Mesothelial cell of epicardium (in vitro differentiated cells): ENCODE measurements at regions not wholly inside any gene's neighbourhood (a gene's known extent, or its start where the extent isn't known, plus 50 kb on each side); places are given as distances from the start of the nearest gene placed in this dataset.

Source experiments
- DNase-seq, 2 experiments: peaks; one replicate each; pipeline ENCODE4 v3.0.0; 2021; ENCODE audit warnings: low spot score in 2 of 2; ENCODE audit not compliant: unreplicated experiment in 2 of 2
- H3K27ac Mint-ChIP-seq: 2 replicates; pipeline ENCODE4 v1.8.0; 2021; ENCODE audit warnings: mixed read lengths
- H3K27me3 Mint-ChIP-seq: 2 replicates; pipeline ENCODE4 v1.8.0; 2021; ENCODE audit warnings: low read depth, mixed read lengths
- H3K36me3 Mint-ChIP-seq: 2 replicates; pipeline ENCODE4 v1.8.0; 2021; ENCODE audit warnings: mixed read lengths
- H3K4me1 Mint-ChIP-seq: 2 replicates; pipeline ENCODE4 v1.8.0; 2021; ENCODE audit warnings: mixed read lengths
- H3K4me3 Mint-ChIP-seq: 2 replicates; pipeline ENCODE4 v1.8.0; 2021; ENCODE audit warnings: mild to moderate bottlenecking, moderate library complexity, mixed read lengths
- H3K9me3 Mint-ChIP-seq: 2 replicates; pipeline ENCODE4 v1.8.0; 2021; ENCODE audit warnings: mixed read lengths
- CTCF ChIP-seq: fragments of 200-600 bp; sonication (generic); IDR thresholded peaks from one replicate; pipeline ENCODE4 v1.5.0; 2021; ENCODE audit warnings: antibody characterized with exemption; ENCODE audit not compliant: unreplicated experiment

- Mint-ChIP-seq H3K4me1 (peaks cover 2% of the 10 kb centered on the region), H3K27ac (no peak overlapping the region), H3K4me3 (no peak overlapping the region), H3K27me3 (no peaks in the 10 kb centered on the region), H3K36me3 (no peaks in the 10 kb centered on the region), H3K9me3 (no peaks in the 10 kb centered on the region)
- no peak for DNase-seq
- no peak for TF ChIP-seq CTCF
Observed at GRCh38 chr2:138919120-138919747, 139.0 kb upstream of the NXPH2 start.

GRCh38 chr2:138910427-138910826 lies 130.2 kb upstream of the NXPH2 start:
- TF ChIP-seq CTCF, result no peak
- H3K27ac Mint-ChIP-seq, result no peak overlapping the region
- peaks cover 11% of the 10 kb centered on the region for H3K9me3 Mint-ChIP-seq
- H3K36me3 Mint-ChIP-seq, result no peaks in the 10 kb centered on the region
- no peaks in the 10 kb centered on the region for H3K27me3 Mint-ChIP-seq
- H3K4me3 Mint-ChIP-seq, result no peak overlapping the region
- H3K4me1 Mint-ChIP-seq, result no peaks in the 10 kb centered on the region
- DNase-seq, result no peak

- H3K36me3 Mint-ChIP-seq, result no peaks in the 10 kb centered on the region
- H3K27me3 Mint-ChIP-seq, result no peaks in the 10 kb centered on the region
- no peaks in the 10 kb centered on the region for H3K4me1 Mint-ChIP-seq
- no peak overlapping the region for H3K4me3 Mint-ChIP-seq
- DNase-seq, result no peak
- peaks cover 6% of the 10 kb centered on the region for H3K9me3 Mint-ChIP-seq
- no peak for TF ChIP-seq CTCF
- no peak overlapping the region for H3K27ac Mint-ChIP-seq
Observed at GRCh38 chr2:138906549-138906948, 126.4 kb upstream of the NXPH2 start.

- Mint-ChIP-seq H3K27me3 (no peaks in the 10 kb centered on the region), H3K4me3 (no peak overlapping the region), H3K36me3 (no peaks in the 10 kb centered on the region), H3K27ac (no peak overlapping the region), H3K9me3 (no peaks in the 10 kb centered on the region), H3K4me1 (no peaks in the 10 kb centered on the region)
- TF ChIP-seq CTCF, result no peak
- no peak for DNase-seq
Observed at GRCh38 chr2:138902239-138902871, 122.2 kb upstream of the NXPH2 start.

- no peak overlapping the region for H3K27ac Mint-ChIP-seq
- no peaks in the 10 kb centered on the region for H3K27me3 Mint-ChIP-seq
- no peak for DNase-seq
- no peaks in the 10 kb centered on the region for H3K4me1 Mint-ChIP-seq
- no peaks in the 10 kb centered on the region for H3K36me3 Mint-ChIP-seq
- H3K9me3 Mint-ChIP-seq, result no peaks in the 10 kb centered on the region
- no peak overlapping the region for H3K4me3 Mint-ChIP-seq
- no peak for TF ChIP-seq CTCF
Observed at GRCh38 chr2:138901530-138901929, 121.3 kb upstream of the NXPH2 start.
